ENCODE measurements at regions not wholly inside any gene's neighbourhood (a gene's known extent, or its start where the extent isn't known, plus 50 kb on each side); places are given as distances from the start of the nearest gene placed in this dataset.

DNA sequence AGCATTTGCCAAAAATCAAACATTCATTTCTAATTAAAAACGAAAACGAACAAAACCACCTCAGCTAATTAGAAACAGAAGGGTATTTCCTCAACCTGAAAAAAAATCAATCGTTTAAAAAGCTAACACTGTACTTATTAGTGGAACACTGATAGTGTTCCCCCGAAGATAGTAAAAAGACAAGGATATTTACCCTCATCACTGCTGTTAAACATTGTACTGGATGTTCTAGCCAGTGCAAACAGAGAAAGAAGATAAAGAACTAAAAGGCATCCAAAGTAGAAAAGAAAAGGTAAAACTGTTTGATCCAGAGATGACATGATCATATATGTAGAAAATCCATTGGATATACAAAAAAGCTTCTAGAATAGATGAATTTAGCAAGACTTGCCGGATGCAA is 508.3 kb downstream of the DMRTA1 start:
- TF ChIP-seq, protein P1, sequence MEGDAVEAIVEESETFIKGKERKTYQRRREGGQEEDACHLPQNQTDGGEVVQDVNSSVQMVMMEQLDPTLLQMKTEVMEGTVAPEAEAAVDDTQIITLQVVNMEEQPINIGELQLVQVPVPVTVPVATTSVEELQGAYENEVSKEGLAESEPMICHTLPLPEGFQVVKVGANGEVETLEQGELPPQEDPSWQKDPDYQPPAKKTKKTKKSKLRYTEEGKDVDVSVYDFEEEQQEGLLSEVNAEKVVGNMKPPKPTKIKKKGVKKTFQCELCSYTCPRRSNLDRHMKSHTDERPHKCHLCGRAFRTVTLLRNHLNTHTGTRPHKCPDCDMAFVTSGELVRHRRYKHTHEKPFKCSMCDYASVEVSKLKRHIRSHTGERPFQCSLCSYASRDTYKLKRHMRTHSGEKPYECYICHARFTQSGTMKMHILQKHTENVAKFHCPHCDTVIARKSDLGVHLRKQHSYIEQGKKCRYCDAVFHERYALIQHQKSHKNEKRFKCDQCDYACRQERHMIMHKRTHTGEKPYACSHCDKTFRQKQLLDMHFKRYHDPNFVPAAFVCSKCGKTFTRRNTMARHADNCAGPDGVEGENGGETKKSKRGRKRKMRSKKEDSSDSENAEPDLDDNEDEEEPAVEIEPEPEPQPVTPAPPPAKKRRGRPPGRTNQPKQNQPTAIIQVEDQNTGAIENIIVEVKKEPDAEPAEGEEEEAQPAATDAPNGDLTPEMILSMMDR (IDR thresholded peaks at IDR 0.05) = no peak
- TF ChIP-seq POLR2A (IDR thresholded peaks at IDR 0.05) = no peak
